Esophagus muscularis mucosa (tissue), 4 donors: ENCODE measurements at regions not wholly inside any gene's neighbourhood (a gene's known extent, or its start where the extent isn't known, plus 50 kb on each side); places are given as distances from the start of the nearest gene placed in this dataset.

ENCODE experiments used
- DNase-seq: peaks from one replicate; pipeline ENCODE4 v3.0.0-alpha.2; 2017; ENCODE audit errors: extremely low spot score
- H3K27ac ChIP-seq, 4 donors: fragments of 200-600 bp; sonication (generic); replicated peaks in 1 of 4; 1 replicate in 3 of 4; 2 replicates in 1 of 4; pipeline ENCODE4 v1.5.1; 2016 to 2019; ENCODE audit warnings: mild to moderate bottlenecking in 1 of 4
- H3K27me3 ChIP-seq, 4 donors: fragments of 200-600 bp; sonication (generic); one replicate each; pipeline versions ENCODE4 v1.5.1 to v1.6.0; 2016 to 2019
- H3K36me3 ChIP-seq, 4 donors: fragments of 200-600 bp; sonication (generic); one replicate each; pipeline ENCODE4 v1.5.1; 2016 to 2019
- H3K4me1 ChIP-seq, 4 donors: fragments of 200-600 bp; sonication (generic); one replicate each; pipeline ENCODE4 v1.5.1; 2016 to 2019
- H3K4me3 ChIP-seq, 4 donors: fragments of 200-600 bp; sonication (generic); 1 replicate in 2 of 4; 2 replicates in 2 of 4; pipeline ENCODE4 v1.5.1; 2016 to 2019; ENCODE audit warnings: mild to moderate bottlenecking in 4 of 4, moderate library complexity in 1 of 4
- H3K9me3 ChIP-seq, 4 donors: fragments of 200-600 bp; sonication (generic); 1 replicate in 3 of 4; 2 replicates in 1 of 4; pipeline ENCODE4 v1.5.1; 2016 to 2019
- CTCF ChIP-seq, 3 experiments: fragments of 200-600 bp in 2 of 3; fragments of 450-650 bp in 1 of 3; sonication (generic) in 2 of 3; IDR thresholded peaks; one replicate each; pipeline ENCODE4 v1.5.1; 2017 to 2019; ENCODE audit warnings: antibody characterized with exemption in 3 of 3, mild to moderate bottlenecking in 2 of 3, moderate library complexity in 1 of 3
- EP300 ChIP-seq: sonication (generic); formaldehyde crosslinking; IDR thresholded peaks from one replicate; pipeline ENCODE4 v1.6.1; 2017; ENCODE audit warnings: antibody characterized with exemption
- POLR2A ChIP-seq: fragments of 450-650 bp; IDR thresholded peaks from one replicate; pipeline ENCODE4 v1.6.1; 2017; ENCODE audit warnings: antibody characterized with exemption, moderate library complexity, mild to moderate bottlenecking, low read depth
- POLR2AphosphoS5 ChIP-seq, 2 donors: sonication (generic); formaldehyde crosslinking; IDR thresholded peaks; one replicate each; pipeline ENCODE4 v1.6.1; 2017; ENCODE audit warnings: antibody characterized with exemption in 2 of 2
- whole genome bisulfite sequencing: methylation state at CpG from one replicate; pipeline ENCODE4 v1.1.5; 2018; 5-methylcytosine and 5-hydroxymethylcytosine counted together
- intact Hi-C: fragments of 100-400 bp; cut with DNase I; formaldehyde crosslinking; loops from one replicate; pipeline ENCODE4 v1.15.1; 2023

- no peak for DNase-seq
- 84% methylated on average over 4 of the region's 4 CpGs for WGBS
- Histone ChIP-seq H3K27me3 (peaks cover 0 to 5% (median 0%) of the 10 kb centered on the region in 4 donors), H3K9me3 (no peaks in the 10 kb centered on the region), H3K4me1 (no peaks in the 10 kb centered on the region), H3K27ac (no peak overlapping the region), H3K36me3 (no peaks in the 10 kb centered on the region), H3K4me3 (no peak overlapping the region)
- intact Hi-C loops, result no loop called here
- no peak for TF ChIP-seq EP300
- no peak for TF ChIP-seq CTCF (IDR thresholded peaks at IDR 0.05)
- TF ChIP-seq POLR2A, result no peak
- no peak for TF ChIP-seq POLR2AphosphoS5 (IDR thresholded peaks at IDR 0.05)
Observed at GRCh38 chr12:74468401-74468800, 69.2 kb upstream of the ATXN7L3B start.

- H3K4me3 ChIP-seq, result no peak overlapping the region
- intact Hi-C loops, result no loop called here
- H3K27ac ChIP-seq, result no peak overlapping the region
- no peaks in the 10 kb centered on the region for H3K27me3 ChIP-seq
- no peaks in the 10 kb centered on the region for H3K36me3 ChIP-seq
- H3K9me3 ChIP-seq, result no peaks in the 10 kb centered on the region
- H3K4me1 ChIP-seq, result no peaks in the 10 kb centered on the region
- TF ChIP-seq POLR2AphosphoS5 (IDR thresholded peaks at IDR 0.05) (no peak), CTCF (IDR thresholded peaks at IDR 0.05) (no peak), EP300 (no peak), POLR2A (no peak)
- WGBS, result 89% methylated on average over 1 of the region's 1 CpG
- DNase-seq, result no peak
Observed at GRCh38 chr12:74476234-74476633, 61.4 kb upstream of the ATXN7L3B start.

GRCh38 chr12:74481078-74481477 lies 56.6 kb upstream of the ATXN7L3B start:
- H3K27me3 ChIP-seq, result no peaks in the 10 kb centered on the region
- no peaks in the 10 kb centered on the region for H3K36me3 ChIP-seq
- TF ChIP-seq EP300, result no peak
- no peak for TF ChIP-seq POLR2AphosphoS5 (IDR thresholded peaks at IDR 0.05)
- no peak for TF ChIP-seq POLR2A
- no peak for TF ChIP-seq CTCF (IDR thresholded peaks at IDR 0.05)
- intact Hi-C loops, result no loop called here
- 72% methylated on average over 2 of the region's 2 CpGs for WGBS
- H3K4me1 ChIP-seq, result no peaks in the 10 kb centered on the region
- H3K27ac ChIP-seq, result no peak overlapping the region
- no peak for DNase-seq
- H3K4me3 ChIP-seq, result no peak overlapping the region
- no peaks in the 10 kb centered on the region for H3K9me3 ChIP-seq

- no peaks in the 10 kb centered on the region for H3K36me3 ChIP-seq
- no peak overlapping the region for H3K27ac ChIP-seq
- H3K27me3 ChIP-seq, result no peaks in the 10 kb centered on the region
- H3K4me3 ChIP-seq, result no peak overlapping the region
- H3K4me1 ChIP-seq, result no peaks in the 10 kb centered on the region
- no peak for DNase-seq
- no peak for TF ChIP-seq CTCF (IDR thresholded peaks at IDR 0.05)
- no peak for TF ChIP-seq EP300
- TF ChIP-seq POLR2A, result no peak
- no peak for TF ChIP-seq POLR2AphosphoS5 (IDR thresholded peaks at IDR 0.05)
- intact Hi-C loops, result no loop called here
- H3K9me3 ChIP-seq, result no peaks in the 10 kb centered on the region
Observed at GRCh38 chr12:74482115-74482514, 55.5 kb upstream of the ATXN7L3B start.

GRCh38 chr12:74483057-74483456 lies 54.6 kb upstream of the ATXN7L3B start:
- intact Hi-C loops, result no loop called here
- H3K36me3 ChIP-seq, result no peaks in the 10 kb centered on the region

More at GRCh38 chr12:74483057-74483456, 54.6 kb upstream of the ATXN7L3B start:
- H3K4me3 ChIP-seq, result no peak overlapping the region
- WGBS, result 56% methylated on average over 3 of the region's 3 CpGs
- no peaks in the 10 kb centered on the region for H3K27me3 ChIP-seq
- H3K27ac ChIP-seq, result no peak overlapping the region
- H3K9me3 ChIP-seq, result no peaks in the 10 kb centered on the region
- H3K4me1 ChIP-seq, result no peaks in the 10 kb centered on the region
- no peak for TF ChIP-seq CTCF (IDR thresholded peaks at IDR 0.05)
- no peak for TF ChIP-seq POLR2A
- no peak for TF ChIP-seq EP300
- no peak for TF ChIP-seq POLR2AphosphoS5 (IDR thresholded peaks at IDR 0.05)
- DNase-seq, result no peak
